ENCODE measurements at regions not wholly inside any gene's neighbourhood (a gene's known extent, or its start where the extent isn't known, plus 50 kb on each side); places are given as distances from the start of the nearest gene placed in this dataset.

DNA sequence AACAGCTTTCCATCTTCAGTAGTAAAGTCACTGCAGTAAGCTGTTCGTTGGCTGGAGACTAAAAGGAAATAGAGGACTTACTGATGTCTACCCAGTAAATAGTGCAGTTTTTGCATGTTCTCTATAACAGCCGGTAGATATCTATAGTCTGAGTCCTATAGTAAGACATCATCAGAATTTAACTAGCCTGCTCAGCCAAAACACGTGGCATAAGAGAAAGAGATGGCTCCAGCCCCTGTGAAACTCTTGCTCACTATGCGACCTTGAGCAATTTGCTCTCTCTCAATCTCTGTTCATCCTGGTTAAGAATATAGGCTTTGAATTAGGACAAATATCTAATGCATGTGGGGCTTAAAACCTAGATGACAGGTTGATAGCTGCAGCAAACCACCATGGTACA, 201.6 kb upstream of the PAPPA start:
- DNase-seq, result no peak

DNA sequence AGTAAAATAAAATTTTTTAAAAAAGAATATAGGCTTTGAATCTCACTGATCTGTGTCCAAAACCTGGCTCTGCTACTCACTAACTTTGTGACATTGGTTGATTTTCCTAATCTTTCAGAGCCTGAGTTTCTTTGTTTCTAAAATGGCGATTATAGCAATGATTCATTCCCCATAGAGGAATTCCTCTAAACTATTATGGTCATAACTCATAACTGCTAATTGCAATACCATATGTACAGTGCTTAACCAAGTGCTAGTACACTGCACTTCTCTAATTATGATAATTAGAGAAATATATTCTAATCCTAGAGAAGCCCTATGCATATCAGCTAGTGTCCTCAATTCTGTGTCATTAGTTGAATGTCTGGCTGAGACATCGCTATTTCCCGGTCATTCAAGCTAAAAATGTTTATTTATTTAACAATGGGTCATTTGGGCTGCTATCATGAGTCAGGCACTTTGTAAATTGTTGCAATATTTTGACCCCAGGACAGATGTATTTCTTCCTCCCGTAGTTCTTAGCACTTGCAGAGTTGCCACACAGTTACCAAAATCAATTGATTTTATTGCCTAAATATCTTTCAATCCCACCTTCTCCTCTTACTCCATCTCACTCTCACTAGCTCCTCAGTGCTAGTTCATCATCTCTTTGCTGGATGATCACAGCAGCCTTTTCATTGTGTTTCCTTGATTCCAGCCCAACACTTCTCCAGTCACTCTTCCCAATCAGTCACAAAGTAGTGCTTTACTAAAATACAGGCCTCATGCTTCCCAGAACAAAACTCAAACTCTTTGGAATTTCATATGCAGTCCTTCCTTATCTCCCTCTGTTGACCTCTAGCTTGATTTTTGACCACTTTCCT, 200.9 kb upstream of the PAPPA start:
- DNase-seq, result no peak

DNA sequence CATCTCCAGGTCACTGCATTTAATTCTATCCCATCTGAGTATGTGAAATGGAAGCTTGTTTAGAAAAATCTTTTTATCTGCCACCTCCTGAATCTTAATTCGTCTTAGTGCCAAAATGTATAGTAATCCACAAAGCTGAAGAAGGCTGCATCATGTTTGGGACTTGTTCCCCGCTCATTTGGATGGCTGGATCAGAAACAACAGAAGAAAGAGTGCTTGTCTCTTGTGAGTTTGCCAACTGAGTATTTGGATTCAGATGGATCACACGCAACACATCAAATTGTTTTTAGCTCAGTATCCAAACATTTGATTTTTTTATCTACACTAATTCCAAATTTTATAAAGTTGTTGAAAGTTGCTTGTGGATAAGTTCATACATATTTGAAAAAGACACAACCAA, 197.2 kb upstream of the PAPPA start:
- no peak for DNase-seq

GRCh38 chr9:115957585-115957984, 196.0 kb upstream of the PAPPA start:
- DNase-seq, result no peak

- DNase-seq, result no peak
These were observed 188.8 kb upstream of the PAPPA start for GRCh38 chr9:115964710-115965347.

- no peak for DNase-seq
These were observed 186.9 kb upstream of the PAPPA start for GRCh38 chr9:115966660-115967059.

DNA sequence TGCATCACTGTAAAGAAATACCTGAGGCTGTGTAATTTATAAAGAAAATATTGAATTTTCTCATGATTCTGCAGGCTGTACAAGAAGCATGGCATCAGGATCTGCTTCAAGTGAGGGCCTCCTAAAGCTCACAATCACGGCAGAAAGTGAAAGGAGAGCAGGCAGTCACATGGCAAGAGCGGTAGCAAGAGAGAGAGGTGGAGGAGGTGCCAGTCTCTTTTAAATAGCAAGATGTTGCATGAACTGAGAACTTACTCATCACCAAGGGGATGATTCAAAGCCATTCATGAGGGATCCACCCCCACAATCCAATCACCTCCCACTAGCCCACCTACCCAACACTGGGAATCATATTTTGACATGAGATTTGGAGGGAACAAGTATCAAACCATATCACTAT, 184.5 kb upstream of the PAPPA start:
- no peak for DNase-seq

GRCh38 chr9:115972362-115972761, 181.2 kb upstream of the PAPPA start:
- no peak for DNase-seq

DNA sequence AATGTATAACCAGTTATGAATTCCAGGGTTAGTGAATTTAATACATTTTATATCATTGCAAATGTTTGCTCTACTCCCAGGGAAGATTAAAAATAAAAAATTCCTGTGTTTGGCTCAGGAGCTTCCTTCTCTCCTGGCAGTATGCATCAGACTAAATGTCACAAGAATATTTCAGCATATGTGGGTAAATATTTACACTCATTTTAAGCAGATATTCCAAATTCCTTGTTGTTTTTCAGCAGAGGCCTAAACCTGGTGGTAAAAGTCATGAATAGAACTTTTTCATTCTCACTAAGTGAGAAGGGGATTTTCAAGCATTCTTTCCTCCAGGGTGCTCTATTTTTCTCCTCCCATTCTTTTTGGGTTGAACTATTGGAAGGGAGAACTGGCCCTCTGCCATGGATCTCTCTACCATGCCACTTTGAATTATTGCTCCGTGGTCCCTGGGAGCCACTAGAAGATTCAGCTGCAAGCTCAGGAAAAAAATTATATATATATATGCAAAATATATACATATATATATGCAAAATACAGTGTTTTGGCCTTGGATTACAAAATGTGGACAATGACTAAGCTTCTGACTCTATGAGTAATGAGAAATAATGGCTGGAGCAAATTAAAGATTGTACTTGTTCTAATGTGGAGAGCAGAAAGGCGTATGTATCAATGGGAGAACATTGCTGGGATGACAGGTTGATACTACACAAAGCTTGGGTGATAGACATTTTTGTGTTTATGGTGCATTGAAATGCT, 180.6 kb upstream of the PAPPA start:
- DNase-seq, result no peak

DNA sequence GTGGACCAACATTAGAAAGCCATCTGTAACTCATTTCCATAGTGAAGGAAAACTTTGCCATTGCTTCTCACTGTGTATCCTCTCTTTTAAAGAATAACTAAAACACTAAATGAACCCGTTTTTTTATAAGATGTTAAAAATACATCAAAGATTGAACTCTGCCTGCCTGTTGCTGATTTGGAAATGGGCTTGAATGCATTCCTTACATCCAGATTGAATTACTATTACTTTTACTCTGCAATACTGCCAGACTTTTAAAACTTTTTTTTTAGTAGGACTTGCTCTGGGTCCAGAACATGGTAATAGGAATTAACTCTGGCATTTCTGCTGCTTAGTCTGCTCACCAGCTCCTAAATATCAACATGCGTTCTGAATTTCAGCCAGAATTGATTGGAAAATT, 176.8 kb upstream of the PAPPA start:
- no peak for DNase-seq

DNA sequence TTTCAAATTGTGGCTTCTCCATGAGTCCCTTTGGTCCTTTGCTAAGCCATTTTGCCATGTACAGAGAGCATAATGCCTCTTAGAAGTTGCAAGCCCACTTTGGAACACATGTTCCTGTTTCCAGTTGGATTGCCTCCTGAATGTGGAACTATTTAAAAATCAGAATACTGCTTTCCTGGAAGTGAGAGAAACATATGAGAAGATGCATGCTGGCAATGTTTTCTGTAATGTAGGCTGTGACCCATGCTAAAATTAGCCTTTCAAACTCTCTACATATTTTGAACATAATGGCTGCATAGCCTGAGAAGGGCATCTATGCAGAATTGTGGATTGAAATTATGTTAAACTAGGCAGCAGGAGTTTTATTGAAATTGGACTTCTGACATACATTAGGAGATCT, 175.5 kb upstream of the PAPPA start:
- DNase-seq, result peak; percentile 47

DNA sequence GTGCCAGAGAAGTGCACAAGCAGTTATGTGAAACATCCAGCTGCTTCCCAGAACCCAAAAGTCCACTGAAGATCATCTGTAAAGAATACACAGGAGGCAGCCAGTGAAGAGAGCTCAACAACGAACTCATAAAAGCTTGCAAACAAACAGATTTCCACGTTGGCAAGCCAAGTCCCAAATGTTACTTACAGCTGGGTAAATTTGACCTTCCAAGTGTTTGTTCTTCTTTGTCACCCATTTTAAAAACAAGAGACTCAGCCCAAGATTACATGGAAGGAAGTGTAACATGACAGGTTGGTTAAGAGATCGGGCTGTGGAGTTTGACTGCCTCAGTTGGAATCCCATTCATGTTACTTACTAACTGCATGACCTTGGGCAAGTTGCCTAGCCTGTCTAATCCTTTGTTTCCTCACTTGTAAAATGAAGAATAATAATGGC, 174.9 kb upstream of the PAPPA start:
- no peak for DNase-seq

DNA sequence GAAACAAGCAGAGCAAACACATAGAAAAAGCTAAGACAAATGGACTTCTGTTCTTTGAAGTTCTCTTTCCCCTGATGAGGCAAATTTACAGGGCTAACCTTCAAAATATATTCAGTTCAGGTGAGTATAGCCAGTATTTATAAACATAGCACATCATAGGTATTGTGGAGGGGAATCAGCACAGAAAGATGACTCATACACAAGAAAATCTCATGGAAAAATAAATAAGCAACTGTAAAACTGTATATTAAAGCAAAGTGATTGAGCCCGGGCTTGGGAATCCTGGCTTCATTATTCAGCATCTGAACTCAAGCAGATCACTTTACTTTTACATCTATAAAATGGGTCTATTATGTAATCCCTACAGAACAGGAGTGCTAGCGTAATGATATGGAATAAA, 173.5 kb upstream of the PAPPA start:
- no peak for DNase-seq

DNA sequence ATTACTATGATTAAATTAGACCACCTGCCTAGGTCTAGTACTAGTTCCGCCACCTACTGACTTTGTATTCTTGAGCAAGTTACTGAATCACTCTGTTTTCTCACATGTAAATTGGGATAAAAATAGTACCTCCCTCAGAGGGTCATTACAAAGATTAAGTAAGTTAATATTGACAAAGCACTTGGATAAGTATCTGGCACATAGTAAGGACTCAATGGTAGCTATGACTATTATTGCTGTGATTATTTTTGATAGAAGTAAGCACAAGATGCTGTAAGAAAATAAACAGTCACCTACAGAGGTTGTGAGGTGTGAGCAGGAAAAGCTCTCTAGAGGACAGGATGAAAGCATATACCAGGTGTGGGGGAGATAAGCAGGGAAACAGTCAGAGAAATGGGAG, 173.1 kb upstream of the PAPPA start:
- DNase-seq, result no peak

- no peak for DNase-seq
These were observed 172.6 kb upstream of the PAPPA start for GRCh38 chr9:115980976-115981375.

DNA sequence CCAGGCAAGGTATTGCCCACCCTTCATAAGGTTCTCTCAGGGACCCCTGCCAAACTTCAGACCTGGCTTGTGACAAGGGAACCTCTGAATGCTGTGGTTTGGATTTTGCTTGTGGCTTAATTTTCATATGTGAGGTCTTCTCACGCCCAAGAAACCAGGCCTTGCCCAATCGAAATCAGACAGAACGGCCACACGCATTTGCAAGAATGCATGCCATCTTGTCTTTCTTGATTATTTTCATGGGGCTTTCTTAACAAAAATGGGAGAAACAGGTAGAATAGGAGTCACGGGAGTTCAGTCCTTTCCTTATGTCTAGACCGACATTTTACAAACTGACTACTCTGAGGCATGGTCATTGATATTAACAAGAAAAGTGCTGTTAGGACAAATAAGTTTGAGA, 170.2 kb upstream of the PAPPA start:
- no peak for DNase-seq

DNA sequence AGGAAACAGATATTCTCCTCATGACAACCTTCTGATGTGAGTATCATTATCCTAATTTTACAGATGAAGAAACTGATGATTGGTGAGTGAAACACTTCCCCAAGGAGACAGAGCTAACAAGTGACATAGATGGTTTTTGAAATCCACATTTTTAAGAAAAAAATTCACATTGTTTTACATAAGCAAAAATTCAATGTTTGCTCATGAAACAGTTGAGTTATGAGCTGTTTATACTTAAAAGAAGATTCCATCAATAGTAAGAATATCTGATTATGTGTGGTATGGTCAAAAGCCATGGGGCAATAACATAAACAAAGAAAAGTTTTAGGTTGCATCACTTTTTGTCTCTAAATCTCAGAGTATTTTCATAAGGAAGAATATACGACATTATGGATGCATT, 167.9 kb upstream of the PAPPA start:
- no peak for DNase-seq

GRCh38 chr9:115986508-115986907, 167.1 kb upstream of the PAPPA start:
- no peak for DNase-seq

DNA sequence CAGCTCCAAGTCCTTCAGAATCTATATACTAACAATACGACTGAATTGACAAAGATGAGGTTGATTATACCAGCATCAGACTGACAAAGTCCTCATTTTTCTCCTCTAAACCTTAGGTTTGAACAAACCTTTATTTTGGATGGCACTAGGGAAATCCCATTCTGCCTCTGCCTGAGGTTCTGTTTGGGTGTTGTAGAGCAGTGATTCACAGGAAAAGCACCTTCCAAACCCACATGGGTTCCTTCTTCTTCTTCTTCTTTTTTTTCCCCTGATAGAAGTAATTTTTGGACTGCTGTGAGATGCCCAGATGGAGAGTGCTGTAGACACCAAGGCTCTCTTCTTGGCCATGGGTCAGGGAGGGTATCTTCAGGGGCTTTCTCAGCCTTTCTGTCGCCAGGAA, 164.9 kb upstream of the PAPPA start:
- no peak for DNase-seq

GRCh38 chr9:115989831-115990230, 163.8 kb upstream of the PAPPA start:
- no peak for DNase-seq

GRCh38 chr9:115992834-115993233, 160.8 kb upstream of the PAPPA start:
- DNase-seq, result no peak

DNA sequence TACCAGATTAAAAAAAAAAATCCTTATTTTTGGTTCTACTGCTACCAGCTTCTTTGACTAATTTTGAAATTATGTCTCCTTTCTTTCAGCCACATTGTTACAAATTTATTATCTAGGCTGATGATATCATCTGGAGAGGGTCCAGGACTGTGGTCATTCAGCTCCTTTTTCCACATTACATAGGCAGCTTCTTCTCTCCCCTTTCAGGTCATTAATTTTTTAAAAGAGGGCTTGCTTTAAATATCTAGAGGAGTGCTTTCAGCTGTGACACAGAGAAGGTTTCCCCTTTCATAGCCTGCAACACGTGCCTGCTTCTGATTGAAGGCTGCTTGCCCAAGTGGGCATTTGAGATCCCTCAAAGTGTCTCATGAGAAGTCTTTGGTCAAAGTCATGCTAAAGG, 155.7 kb upstream of the PAPPA start:
- DNase-seq, result peak; percentile 25

GRCh38 chr9:115998666-115999065, 154.9 kb upstream of the PAPPA start:
- DNase-seq, result no peak

DNA sequence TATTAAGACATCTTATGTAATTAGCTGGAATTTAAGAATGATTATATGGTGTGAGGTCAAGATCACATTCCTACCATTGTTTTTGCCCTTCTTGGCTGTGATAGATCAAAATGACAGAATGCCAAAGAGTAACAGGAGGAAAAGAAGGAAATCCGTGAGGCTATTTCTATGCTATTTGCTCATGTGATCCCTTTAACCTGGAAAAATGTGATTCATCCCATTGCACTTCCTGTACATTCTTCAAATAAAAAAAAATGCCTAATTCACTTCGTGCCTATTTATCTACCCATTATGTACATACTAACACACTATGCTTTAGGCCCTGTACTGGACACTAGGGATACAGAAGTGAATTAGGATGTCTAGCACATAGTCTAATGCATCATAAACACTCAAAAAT, 154.1 kb upstream of the PAPPA start:
- DNase-seq, result no peak
